GM12878 (cell line): ENCODE measurements at regions not wholly inside any gene's neighbourhood (a gene's known extent, or its start where the extent isn't known, plus 50 kb on each side); places are given as distances from the start of the nearest gene placed in this dataset.

Experiments used
- ATAC-seq: fragments of 200-7000 bp; cut with Tn5 transposase; 3 replicates; pipeline ENCODE4 v1.9.1; 2020; ENCODE audit warnings: mild to moderate bottlenecking, moderate library complexity
- BruUV-seq: library from RNA; stranded (reverse); fragments of 400-500 nt; replicated peaks from 2 replicates; lab custom pipeline; 2021; lab: Mats Ljungman, UMichigan
- CTCF ChIA-PET: fragments of 300-600 bp; sonication (Branson Sonifier 250); formaldehyde crosslinking; extraction: SDS; loops from one replicate; lab custom pipeline; 2021; ENCODE audit warnings: inconsistent platforms; lab: Yijun Ruan, JAX
- POLR2A ChIA-PET: fragments of 350-600 bp; formaldehyde crosslinking; extraction: SDS; loops from one replicate; lab custom pipeline; 2021; ENCODE audit warnings: inconsistent platforms; lab: Charles Lee
- RAD21 ChIA-PET: fragments of 300-600 bp; sonication (Branson Sonifier 250); formaldehyde crosslinking; loops from one replicate; lab custom pipeline; 2023; ENCODE audit warnings: antibody characterized with exemption; ENCODE audit not compliant: unreplicated experiment; lab: Charles Lee
- SMC1A ChIA-PET: fragments of 300-600 bp; sonication (Branson Sonifier 250); formaldehyde crosslinking; loops from one replicate; lab custom pipeline; 2023; ENCODE audit not compliant: unreplicated experiment, uncharacterized antibody; lab: Charles Lee
- DNase-seq: peaks from one replicate; pipeline ENCODE4 v3.0.0-alpha.2; 2011; ENCODE audit warnings: low read depth, low spot score
- FAIRE-seq: peaks from 3 replicates; lab custom pipeline; 2011; peaks lifted over from hg19 to GRCh38; lab: Jason Lieb, UNC
- H2AFZ ChIP-seq: 2 replicates; pipeline ENCODE4 v1.6.0; 2011; ENCODE audit warnings: low read depth, low read length, control low read depth; ENCODE audit not compliant: control insufficient read depth
- H3K27ac ChIP-seq: 2 replicates; pipeline ENCODE4 v1.5.1; 2011; ENCODE audit warnings: control low read depth; ENCODE audit not compliant: control insufficient read depth, insufficient read depth
- H3K27me3 ChIP-seq, 2 experiments: replicated peaks in 1 of 2; 2 replicates each; pipeline versions ENCODE4 v1.6.0 to v1.6.1; 2011; ENCODE audit warnings: low read length in 1 of 2; ENCODE audit not compliant: control insufficient read depth in 2 of 2, insufficient read depth in 2 of 2
- H3K36me3 ChIP-seq, 2 experiments: 2 replicates each; pipeline ENCODE4 v1.5.1; 2011; ENCODE audit warnings: low read length in 1 of 2; ENCODE audit not compliant: control insufficient read depth in 2 of 2, insufficient read depth in 2 of 2
- H3K4me1 ChIP-seq: 2 replicates; pipeline ENCODE4 v1.6.1; 2011; ENCODE audit warnings: mild to moderate bottlenecking, low read length, moderate library complexity, mixed read lengths; ENCODE audit not compliant: control insufficient read depth, insufficient read depth
- H3K4me2 ChIP-seq: 2 replicates; pipeline ENCODE4 v1.6.0; 2011; ENCODE audit warnings: control low read depth; ENCODE audit not compliant: control insufficient read depth, insufficient read depth
- H3K4me3 ChIP-seq: fragments of 200-600 bp; sonication (generic); 2 replicates; pipeline ENCODE4 v1.5.1; 2016
- H3K79me2 ChIP-seq: 2 replicates; pipeline ENCODE4 v1.6.0; 2011; ENCODE audit warnings: low read length; ENCODE audit not compliant: control insufficient read depth, insufficient read depth
- H3K9ac ChIP-seq: 2 replicates; pipeline ENCODE4 v1.8.0; 2011; ENCODE audit warnings: low read length, control low read depth, mixed read lengths; ENCODE audit not compliant: control insufficient read depth, insufficient read depth
- H3K9me3 ChIP-seq: replicated peaks from 3 replicates; pipeline ENCODE4 v1.5.1; 2011; ENCODE audit warnings: mild to moderate bottlenecking, low read length; ENCODE audit not compliant: control insufficient read depth, insufficient read depth
- H4K20me1 ChIP-seq: 2 replicates; pipeline ENCODE4 v1.6.0; 2011; ENCODE audit not compliant: control insufficient read depth, insufficient read depth
- ASH2L ChIP-seq: fragments of 300-600, 200-600 bp; sonication (generic); IDR thresholded peaks from 2 replicates; pipeline ENCODE4 v1.6.1; 2017; ENCODE audit warnings: low read depth, mild to moderate bottlenecking, borderline replicate concordance
- E4F1 ChIP-seq: fragments of 450-650 bp; IDR thresholded peaks from 2 replicates; pipeline ENCODE4 v1.6.1; 2018; ENCODE audit warnings: borderline replicate concordance, mild to moderate bottlenecking; ENCODE audit not compliant: partially characterized antibody
- MYB ChIP-seq: fragments of 150-350 bp; IDR thresholded peaks from 2 replicates; pipeline ENCODE4 v1.6.1; 2014; ENCODE audit warnings: mild to moderate bottlenecking, low read depth, low read length, borderline replicate concordance
- NFXL1 ChIP-seq: fragments of 450-650 bp; IDR thresholded peaks from 2 replicates; pipeline ENCODE4 v1.6.1; 2017; ENCODE audit warnings: antibody characterized with exemption, mild to moderate bottlenecking, borderline replicate concordance
- POLR2A ChIP-seq: IDR thresholded peaks from 2 replicates; pipeline ENCODE4 v1.6.1; 2011; ENCODE audit warnings: low read depth, mild to moderate bottlenecking, low read length
- SP1 ChIP-seq: IDR thresholded peaks from one replicate; pipeline ENCODE4 v1.6.1; 2011; ENCODE audit warnings: low read depth, low read length
- TCF3 ChIP-seq: IDR thresholded peaks from 2 replicates; pipeline ENCODE4 v1.6.1; 2012; ENCODE audit warnings: low read depth, mild to moderate bottlenecking, low read length, borderline replicate concordance; ENCODE audit not compliant: insufficient read depth
- ZNF24 ChIP-seq: fragments of 450-650 bp; IDR thresholded peaks from 2 replicates; pipeline ENCODE4 v1.6.1; 2017; ENCODE audit warnings: antibody characterized with exemption, mild to moderate bottlenecking
- ZNF687 ChIP-seq: fragments of 450-650 bp; IDR thresholded peaks from 2 replicates; pipeline ENCODE4 v1.6.1; 2017; ENCODE audit warnings: mild to moderate bottlenecking, moderate library complexity
- ZSCAN29 ChIP-seq: fragments of 450-650 bp; IDR thresholded peaks from 2 replicates; pipeline ENCODE4 v1.6.1; 2017; ENCODE audit warnings: mild to moderate bottlenecking, moderate library complexity
- WGBS: methylation state at CpG from one replicate; pipeline ENCODE4 v1.1.6; 2016; ENCODE audit warnings: low lambda C conversion rate; ENCODE audit not compliant: insufficient replicate concordance, insufficient coverage; ENCODE audit errors: missing lambda C conversion rate; 5-methylcytosine and 5-hydroxymethylcytosine counted together
- in situ Hi-C: fragments of 300-500 bp; cut with MboI; formaldehyde crosslinking; loops from 9 replicates; pipeline ENCODE4 v1.14.3; 2018; ENCODE audit warnings: mixed read lengths
- intact Hi-C: fragments of 100-400 bp; cut with micrococcal nuclease; formaldehyde crosslinking; loops from one replicate; pipeline ENCODE4 v1.14.2; 2022; ENCODE audit not compliant: unreplicated experiment

- TF ChIP-seq ASH2L = no peak
- TF ChIP-seq MYB = no peak
- TF ChIP-seq NFXL1 = no peak
- TF ChIP-seq SP1 = no peak
- TF ChIP-seq TCF3 = no peak
- TF ChIP-seq ZSCAN29 = no peak
- no peak for TF ChIP-seq ZNF24
These were observed 189.3 kb downstream of the ANAPC1 start (continued) for GRCh38 chr2:111694700-111695101.

- Histone ChIP-seq H3K27me3 (0 out of 4 replicates have a peak, but pooled peaks cover 0 to 2% of the 10 kb centered on the region in 2 experiments), H4K20me1 (no peaks in the 10 kb centered on the region), H3K4me2 (no peak overlapping the region), H3K4me3 (no peak overlapping the region), H3K36me3 (no peaks in the 10 kb centered on the region), H2AFZ (no peak overlapping the region), H3K4me1 (peaks cover 3% of the 10 kb centered on the region; the same call in 1 of the 2 replicates), H3K9me3 (peaks cover 5% of the 10 kb centered on the region; the same call in 1 of the 3 replicates), H3K27ac (no peak overlapping the region), H3K79me2 (no peaks in the 10 kb centered on the region), H3K9ac (no peak overlapping the region)
- CTCF ChIA-PET = no interaction called here
- no peak for FAIRE-seq
- BruUV-seq = no TSS peak
- DNase-seq = no peak
- TF ChIP-seq POLR2A (no peak), E4F1 (no peak), ZNF687 (no peak)
- in situ Hi-C loops (loop anchor here (25.0 kb wide), 1 partner anchor 1533 kb away; no protein-coding TSS in a partner anchor), intact Hi-C loops (loop anchor here (5.0 kb wide), 1 partner anchor 578 kb away; no protein-coding TSS in a partner anchor)
- 58% methylated on average over 8 of the region's 8 CpGs for WGBS
- RAD21 ChIA-PET = no interaction called here
- POLR2A ChIA-PET = no interaction called here
- ATAC-seq = no peak
- SMC1A ChIA-PET = interaction anchor here (1.0 kb wide), 1 partner anchor 38 kb away, joined by 4 read pairs; no protein-coding TSS in a partner anchor
These were observed 188.5 kb downstream of the ANAPC1 start for GRCh38 chr2:111695441-111696007.
